BJ (cell line): ENCODE measurements at regions not wholly inside any gene's neighbourhood (a gene's known extent, or its start where the extent isn't known, plus 50 kb on each side); places are given as distances from the start of the nearest gene placed in this dataset.

Experiments used
- CTCF ChIA-PET: fragments of 350-600 bp; formaldehyde crosslinking; extraction: SDS; loops from one replicate; lab custom pipeline; 2021; ENCODE audit warnings: antibody characterized with exemption, inconsistent platforms; lab: Yijun Ruan, JAX
- POLR2A ChIA-PET: fragments of 300-600 bp; sonication (Branson Sonifier 250); formaldehyde crosslinking; extraction: SDS; loops from one replicate; lab custom pipeline; 2021; ENCODE audit warnings: antibody characterized with exemption; lab: Charles Lee
- DNase-seq: peaks from one replicate; pipeline ENCODE4 v3.0.0-alpha.2; 2011; ENCODE audit warnings: low read depth
- H3K27me3 ChIP-seq: 2 replicates; pipeline ENCODE4 v1.6.0; 2011; ENCODE audit warnings: low read length; ENCODE audit not compliant: control insufficient read depth, insufficient read depth
- H3K36me3 ChIP-seq: 2 replicates; pipeline ENCODE4 v1.5.1; 2011; ENCODE audit warnings: low read length; ENCODE audit not compliant: control insufficient read depth, insufficient read depth
- H3K4me3 ChIP-seq: 2 replicates; pipeline ENCODE4 v1.5.1; 2011; ENCODE audit warnings: low read depth, mild to moderate bottlenecking, control low read depth, low read length
- CTCF ChIP-seq: IDR thresholded peaks from 2 replicates; pipeline ENCODE4 v1.5.1; 2011; ENCODE audit warnings: low read depth, mild to moderate bottlenecking, control low read depth, inconsistent platforms, low read length, moderate library complexity; ENCODE audit not compliant: insufficient read depth

- ChIA-PET POLR2A (no interaction called here), CTCF (interaction anchor here (1.0 to 2.3 kb wide), 5 partner anchors 12 to 39 kb away, joined by 3 to 5 read pairs (median 4); no protein-coding TSS in a partner anchor)
- no peaks in the 10 kb centered on the region for H3K27me3 ChIP-seq
- no peak for DNase-seq
- no peaks in the 10 kb centered on the region for H3K36me3 ChIP-seq
- no peak overlapping the region for H3K4me3 ChIP-seq
- TF ChIP-seq CTCF, result no peak
Observed at GRCh38 chr16:73215678-73216377, 167.9 kb upstream of the ZFHX3 start.

- no peak overlapping the region for H3K4me3 ChIP-seq
- no peaks in the 10 kb centered on the region for H3K36me3 ChIP-seq
- no peaks in the 10 kb centered on the region for H3K27me3 ChIP-seq
- POLR2A ChIA-PET, result interaction anchor here (0.6 to 1.4 kb wide), 2 partner anchors 168 to 230 kb away, joined by 3 to 6 read pairs; no protein-coding TSS in a partner anchor
- CTCF ChIA-PET, result interaction anchor here (0.6 to 2.3 kb wide), 8 partner anchors 12 to 382 kb away, joined by 3 to 5 read pairs (median 4); no protein-coding TSS in a partner anchor
- DNase-seq, result peak; percentile 98
- no peak for TF ChIP-seq CTCF
Observed at GRCh38 chr16:73214825-73215677, 167.1 kb upstream of the ZFHX3 start.

- ChIA-PET CTCF (interaction anchor here (0.6 to 2.3 kb wide), 6 partner anchors 10 to 396 kb away, joined by 3 to 5 read pairs (median 3); no protein-coding TSS in a partner anchor), POLR2A (interaction anchor here (0.6 to 1.4 kb wide), 4 partner anchors 9 to 229 kb away, joined by 3 to 9 read pairs (median 4); no protein-coding TSS in a partner anchor)
- Histone ChIP-seq H3K36me3 (no peaks in the 10 kb centered on the region), H3K4me3 (no peak overlapping the region), H3K27me3 (no peaks in the 10 kb centered on the region)
- no peak for DNase-seq
- TF ChIP-seq CTCF, result no peak
Observed at GRCh38 chr16:73213732-73214455, 166.0 kb upstream of the ZFHX3 start.

GRCh38 chr16:73212431-73212830 is 164.5 kb upstream of the ZFHX3 start:
- Histone ChIP-seq H3K4me3 (no peak overlapping the region), H3K27me3 (no peaks in the 10 kb centered on the region), H3K36me3 (no peaks in the 10 kb centered on the region)
- no peak for TF ChIP-seq CTCF
- POLR2A ChIA-PET, result no interaction called here
- DNase-seq, result no peak
- CTCF ChIA-PET, result interaction anchor here (0.6 to 1.1 kb wide), 4 partner anchors 9 to 377 kb away, joined by 3 read pairs; no protein-coding TSS in a partner anchor
